ENCODE measurements at regions not wholly inside any gene's neighbourhood (a gene's known extent, or its start where the extent isn't known, plus 50 kb on each side); places are given as distances from the start of the nearest gene placed in this dataset.

- TF ChIP-seq CTCF (optimal IDR thresholded peaks at IDR 0.05 in 1 of 3, IDR thresholded peaks at IDR 0.05 in 1 of 3, conservative IDR thresholded peaks at IDR 0.05 in 1 of 3; ENCODE audit: extremely low read depth in 1 of 3, insufficient read depth in 2 of 3, low read length in 3 of 3): no peak
- no peak for TF ChIP-seq EZH2 (IDR thresholded peaks at IDR 0.05; ENCODE audit: low read length)
Measured at GRCh38 chr3:28050120-28050519, 191.3 kb upstream of the CMC1 start.

Measured in keratinocyte (primary cell).